SK-N-SH treated with all-trans-retinoic acid at 6 μM for 48 hours (cell line): ENCODE measurements at regions not wholly inside any gene's neighbourhood (a gene's known extent, or its start where the extent isn't known, plus 50 kb on each side); places are given as distances from the start of the nearest gene placed in this dataset.
"Not testable (repeated sequence)": the region's sequence is repeated elsewhere in the genome, so short reads cannot be mapped to it uniquely, and the experiment has no call there.

Experiments used
- ATAC-seq: fragments of 200-7000 bp; cut with Tn5 transposase; 3 replicates; pipeline ENCODE4 v1.9.1; 2020; ENCODE audit warnings: mild to moderate bottlenecking, moderate library complexity
- ARNTL ChIP-seq: fragments of 450-650 bp; formaldehyde crosslinking; IDR thresholded peaks from 2 replicates; pipeline ENCODE4 v1.5.0; 2020; ENCODE audit warnings: low read depth, mild to moderate bottlenecking, moderate library complexity, borderline replicate concordance
- BACH2 ChIP-seq: fragments of 250-450 bp; sonication (Bioruptor Pico); IDR thresholded peaks from 2 replicates; pipeline ENCODE4 v1.9.0; 2021; ENCODE audit warnings: mild to moderate bottlenecking, borderline replicate concordance
- CREB5 ChIP-seq: fragments of 250-450 bp; sonication (Bioruptor Pico); IDR thresholded peaks from 2 replicates; pipeline ENCODE4 v1.5.1; 2020; ENCODE audit warnings: low read depth, mild to moderate bottlenecking, moderate library complexity
- CSDC2 ChIP-seq: fragments of 250-450 bp; sonication (Bioruptor Pico); IDR thresholded peaks from 2 replicates; pipeline ENCODE4 v1.5.0; 2020; ENCODE audit warnings: mild to moderate bottlenecking, moderate library complexity
- CSRNP3 ChIP-seq: fragments of 250-450 bp; sonication (Bioruptor Pico); IDR thresholded peaks from 2 replicates; pipeline ENCODE4 v1.5.1; 2021; ENCODE audit warnings: mild to moderate bottlenecking, moderate library complexity
- ESRRG ChIP-seq: fragments of 250-450 bp; sonication (Bioruptor Pico); IDR thresholded peaks from 2 replicates; pipeline ENCODE4 v1.6.1; 2021; ENCODE audit warnings: mild to moderate bottlenecking
- GLIS3 ChIP-seq: fragments of 250-450 bp; sonication (Bioruptor Pico); IDR thresholded peaks from 2 replicates; pipeline ENCODE4 v1.5.0; 2020; ENCODE audit warnings: mild to moderate bottlenecking, moderate library complexity
- OSR1 ChIP-seq: fragments of 250-450 bp; sonication (Bioruptor Pico); IDR thresholded peaks from 2 replicates; pipeline ENCODE4 v1.8.0; 2022; ENCODE audit warnings: moderate library complexity, mild to moderate bottlenecking, inconsistent platforms
- PATZ1 ChIP-seq: fragments of 250-450 bp; sonication (Bioruptor Pico); IDR thresholded peaks from 2 replicates; pipeline ENCODE4 v1.8.0; 2020; ENCODE audit warnings: mild to moderate bottlenecking, moderate library complexity, borderline replicate concordance
- POU6F1 ChIP-seq: fragments of 250-450 bp; sonication (Bioruptor Pico); IDR thresholded peaks from 2 replicates; pipeline ENCODE4 v1.8.0; 2021; ENCODE audit warnings: low read depth, mild to moderate bottlenecking, moderate library complexity, borderline replicate concordance
- PPARA ChIP-seq: fragments of 250-450 bp; sonication (Bioruptor Pico); IDR thresholded peaks from 2 replicates; pipeline ENCODE4 v1.5.0; 2020; ENCODE audit warnings: mild to moderate bottlenecking, borderline replicate concordance
- RARB ChIP-seq: fragments of 250-450 bp; sonication (Bioruptor Pico); IDR thresholded peaks from 2 replicates; pipeline ENCODE4 v1.8.0; 2021; ENCODE audit warnings: mild to moderate bottlenecking, moderate library complexity
- SNAI2 ChIP-seq: fragments of 250-450 bp; sonication (Bioruptor Pico); IDR thresholded peaks from 2 replicates; pipeline ENCODE4 v1.5.0; 2020; ENCODE audit warnings: mild to moderate bottlenecking, moderate library complexity
- TCF4 ChIP-seq: fragments of 250-450 bp; sonication (Bioruptor Pico); IDR thresholded peaks from 2 replicates; pipeline ENCODE4 v1.8.0; 2021; ENCODE audit warnings: mild to moderate bottlenecking, moderate library complexity, borderline replicate concordance
- TOX ChIP-seq: fragments of 250-450 bp; sonication (Bioruptor Pico); IDR thresholded peaks from 2 replicates; pipeline ENCODE4 v1.8.0; 2021; ENCODE audit warnings: mild to moderate bottlenecking, moderate library complexity, borderline replicate concordance
- TSHZ2 ChIP-seq: fragments of 250-450 bp; sonication (Bioruptor Pico); IDR thresholded peaks from 2 replicates; pipeline ENCODE4 v1.5.0; 2020; ENCODE audit warnings: mild to moderate bottlenecking, moderate library complexity
- ZC3H10 ChIP-seq: fragments of 250-450 bp; sonication (Bioruptor Pico); IDR thresholded peaks from 2 replicates; pipeline ENCODE4 v1.5.1; 2021; ENCODE audit warnings: mild to moderate bottlenecking, moderate library complexity
- ZFP3 ChIP-seq: fragments of 250-450 bp; sonication (Bioruptor Pico); IDR thresholded peaks from 2 replicates; pipeline ENCODE4 v1.5.0; 2020; ENCODE audit warnings: mild to moderate bottlenecking, moderate library complexity
- ZFP30 ChIP-seq: fragments of 450-650 bp; formaldehyde crosslinking; IDR thresholded peaks from 2 replicates; pipeline ENCODE4 v1.5.0; 2022; ENCODE audit warnings: mild to moderate bottlenecking, moderate library complexity
- ZNF565 ChIP-seq: fragments of 450-650 bp; formaldehyde crosslinking; conservative IDR thresholded peaks from 2 replicates; pipeline ENCODE4 v1.5.0; 2020; ENCODE audit warnings: low read depth, mild to moderate bottlenecking, moderate library complexity
- ZNF70 ChIP-seq: fragments of 450-650 bp; formaldehyde crosslinking; IDR thresholded peaks from 2 replicates; pipeline ENCODE4 v1.5.0; 2020; ENCODE audit warnings: mild to moderate bottlenecking, moderate library complexity
- ZNF8 ChIP-seq: fragments of 450-650 bp; formaldehyde crosslinking; IDR thresholded peaks from 2 replicates; pipeline ENCODE4 v1.5.0; 2020; ENCODE audit warnings: mild to moderate bottlenecking, moderate library complexity

- ATAC-seq, result no peak
- TF ChIP-seq RARB (CRISPR knock-in tag) (no peak), ZNF70 (CRISPR knock-in tag) (no peak), ESRRG (no peak), CSRNP3 (no peak), CSDC2 (CRISPR knock-in tag) (no peak), PPARA (CRISPR knock-in tag) (no peak), ZFP3 (no peak), ZNF565 (no peak), ARNTL (CRISPR knock-in tag) (no peak), ZFP30 (no peak), TCF4 (CRISPR knock-in tag) (no peak), ZNF8 (CRISPR knock-in tag) (no peak), POU6F1 (no peak), CREB5 (no peak), TOX (CRISPR knock-in tag) (no peak), PATZ1 (CRISPR knock-in tag) (no peak)
Measured at GRCh38 chr2:194815475-194815874, 841.6 kb upstream of the SLC39A10 start.

GRCh38 chr2:194802589-194802988 lies 854.4 kb upstream of the SLC39A10 start:
- ATAC-seq, result no peak
- TF ChIP-seq CSDC2 (CRISPR knock-in tag), result no peak
- TF ChIP-seq CREB5, result no peak
- TF ChIP-seq ZNF8 (CRISPR knock-in tag), result no peak
- TF ChIP-seq OSR1, result no peak
- TF ChIP-seq ZC3H10 (CRISPR knock-in tag), result no peak
- no peak for TF ChIP-seq SNAI2 (CRISPR knock-in tag)
- TF ChIP-seq ZFP30, result no peak
- TF ChIP-seq TOX (CRISPR knock-in tag), result no peak
- no peak for TF ChIP-seq TCF4 (CRISPR knock-in tag)
- no peak for TF ChIP-seq BACH2
- TF ChIP-seq ZNF565, result no peak
- TF ChIP-seq CSRNP3, result no peak
- no peak for TF ChIP-seq POU6F1
- no peak for TF ChIP-seq ZNF70 (CRISPR knock-in tag)
- no peak for TF ChIP-seq ZFP3
- TF ChIP-seq GLIS3 (CRISPR knock-in tag), result no peak
- no peak for TF ChIP-seq PPARA (CRISPR knock-in tag)
- no peak for TF ChIP-seq PATZ1 (CRISPR knock-in tag)
- TF ChIP-seq TSHZ2 (CRISPR knock-in tag), result no peak

GRCh38 chr2:194787071-194787470 lies 870.0 kb upstream of the SLC39A10 start:
- not testable (repeated sequence) for ATAC-seq

GRCh38 chr2:194771394-194771793 lies 885.6 kb upstream of the SLC39A10 start:
- ATAC-seq, result not testable (repeated sequence)
